ENCODE measurements at regions not wholly inside any gene's neighbourhood (a gene's known extent, or its start where the extent isn't known, plus 50 kb on each side); places are given as distances from the start of the nearest gene placed in this dataset.

- TF ChIP-seq EZH2 (IDR thresholded peaks at IDR 0.05; ENCODE audit: insufficient read depth, poor library complexity, severe bottlenecking) = no peak
- TF ChIP-seq EZH2phosphoT487 (IDR thresholded peaks at IDR 0.05; ENCODE audit: insufficient read depth, low read depth) = no peak
Measured at GRCh38 chr13:104297075-104297474, 1230.9 kb upstream of the SLC10A2 start.
